KMS-11 (cell line): ENCODE measurements at regions not wholly inside any gene's neighbourhood (a gene's known extent, or its start where the extent isn't known, plus 50 kb on each side); places are given as distances from the start of the nearest gene placed in this dataset.

Experiments
- H2AFZ ChIP-seq: fragments of 200-600 bp; sonication (generic); 2 replicates; pipeline ENCODE4 v1.6.1; 2016; ENCODE audit warnings: antibody characterized with exemption, mixed run types, low read depth
- H3K27ac ChIP-seq: fragments of 200-600 bp; sonication (generic); 2 replicates; pipeline ENCODE4 v1.6.1; 2016; ENCODE audit warnings: mild to moderate bottlenecking, mixed run types
- H3K27me3 ChIP-seq: fragments of 200-600 bp; sonication (generic); 2 replicates; pipeline ENCODE4 v1.6.1; 2017; ENCODE audit warnings: mild to moderate bottlenecking, low read depth, mixed run types, moderate library complexity; ENCODE audit not compliant: insufficient read depth
- H3K36me3 ChIP-seq: fragments of 200-600 bp; sonication (generic); 2 replicates; pipeline ENCODE4 v1.6.1; 2017; ENCODE audit warnings: mild to moderate bottlenecking, mixed run types; ENCODE audit not compliant: insufficient read depth
- H3K4me1 ChIP-seq: fragments of 200-600 bp; sonication (generic); 2 replicates; pipeline ENCODE4 v1.6.1; 2016; ENCODE audit warnings: mild to moderate bottlenecking, low read depth, mixed run types; ENCODE audit not compliant: poor library complexity, severe bottlenecking
- H3K4me2 ChIP-seq: fragments of 200-600 bp; sonication (generic); 2 replicates; pipeline ENCODE4 v1.7.0; 2016; ENCODE audit warnings: mild to moderate bottlenecking, mixed run types
- H3K4me3 ChIP-seq: fragments of 200-600 bp; sonication (generic); IDR thresholded peaks from 2 replicates; pipeline ENCODE4 v1.6.1; 2017; ENCODE audit warnings: low read depth, low read length, mixed read lengths; ENCODE audit not compliant: insufficient read depth
- H3K79me2 ChIP-seq: fragments of 200-600 bp; sonication (generic); 2 replicates; pipeline ENCODE4 v1.6.1; 2016; ENCODE audit warnings: low read depth, mixed run types; ENCODE audit not compliant: insufficient read depth
- H3K9ac ChIP-seq: fragments of 200-600 bp; sonication (generic); 2 replicates; pipeline ENCODE4 v1.6.1; 2016; ENCODE audit warnings: mild to moderate bottlenecking, mixed run types
- H4K20me1 ChIP-seq: fragments of 200-600 bp; sonication (generic); 2 replicates; pipeline ENCODE4 v1.6.1; 2016; ENCODE audit warnings: mild to moderate bottlenecking, mixed run types; ENCODE audit not compliant: insufficient read depth
- TF ChIP-seq, protein P1 (sequence below): fragments of 200-600 bp; sonication (generic); conservative IDR thresholded peaks from 2 replicates; pipeline ENCODE4 v1.6.1; 2017; ENCODE audit warnings: low read depth, mild to moderate bottlenecking, antibody characterized with exemption, low read length, moderate library complexity, mixed read lengths

DNA sequence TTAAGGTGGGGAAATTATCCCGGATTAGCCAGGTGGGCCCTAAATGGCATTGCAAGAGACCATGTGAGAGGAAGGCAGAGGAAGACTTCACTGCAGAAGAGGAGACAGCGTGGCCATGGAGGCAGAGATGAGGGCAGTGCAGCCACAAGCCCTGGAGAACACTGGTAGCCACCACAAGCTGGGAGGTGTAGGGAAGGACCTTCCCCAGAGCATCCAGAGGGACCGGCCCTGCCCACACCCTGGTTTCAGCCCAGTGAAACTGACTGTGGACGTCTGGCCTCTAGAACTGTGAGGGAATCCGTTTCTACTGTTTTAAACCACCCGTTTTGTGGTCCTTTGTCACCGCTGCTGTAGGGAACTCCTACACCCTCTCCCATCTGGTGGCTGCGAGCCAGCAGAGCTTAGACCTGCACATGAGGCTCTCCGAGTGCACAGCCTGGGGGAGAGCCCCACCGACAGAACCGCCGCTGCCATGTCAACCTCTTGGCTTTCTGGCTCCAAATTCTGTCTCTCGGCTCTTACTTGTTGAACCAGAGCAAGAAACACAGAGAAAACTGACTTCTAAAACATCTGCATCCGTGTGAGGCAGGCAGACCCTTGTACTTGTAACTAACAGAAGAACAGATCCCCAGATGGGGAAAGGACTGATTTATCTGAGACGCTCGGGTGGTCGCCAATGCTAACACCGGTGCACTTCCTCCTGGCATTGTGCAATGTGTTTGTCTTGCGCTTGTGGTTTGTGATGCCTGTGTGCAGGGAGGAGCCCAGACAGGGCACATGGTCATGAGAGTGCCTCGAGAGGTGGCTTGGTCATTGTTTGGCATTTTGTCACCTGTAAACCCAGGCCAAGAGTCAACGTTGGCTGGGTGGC is 90.8 kb upstream of the TMPRSS2 start:
- H3K27ac ChIP-seq, result no peak overlapping the region
- no peak overlapping the region for H3K9ac ChIP-seq
- H3K36me3 ChIP-seq, result no peaks in the 10 kb centered on the region
- H3K4me2 ChIP-seq, result no peak overlapping the region
- TF ChIP-seq, protein P1, sequence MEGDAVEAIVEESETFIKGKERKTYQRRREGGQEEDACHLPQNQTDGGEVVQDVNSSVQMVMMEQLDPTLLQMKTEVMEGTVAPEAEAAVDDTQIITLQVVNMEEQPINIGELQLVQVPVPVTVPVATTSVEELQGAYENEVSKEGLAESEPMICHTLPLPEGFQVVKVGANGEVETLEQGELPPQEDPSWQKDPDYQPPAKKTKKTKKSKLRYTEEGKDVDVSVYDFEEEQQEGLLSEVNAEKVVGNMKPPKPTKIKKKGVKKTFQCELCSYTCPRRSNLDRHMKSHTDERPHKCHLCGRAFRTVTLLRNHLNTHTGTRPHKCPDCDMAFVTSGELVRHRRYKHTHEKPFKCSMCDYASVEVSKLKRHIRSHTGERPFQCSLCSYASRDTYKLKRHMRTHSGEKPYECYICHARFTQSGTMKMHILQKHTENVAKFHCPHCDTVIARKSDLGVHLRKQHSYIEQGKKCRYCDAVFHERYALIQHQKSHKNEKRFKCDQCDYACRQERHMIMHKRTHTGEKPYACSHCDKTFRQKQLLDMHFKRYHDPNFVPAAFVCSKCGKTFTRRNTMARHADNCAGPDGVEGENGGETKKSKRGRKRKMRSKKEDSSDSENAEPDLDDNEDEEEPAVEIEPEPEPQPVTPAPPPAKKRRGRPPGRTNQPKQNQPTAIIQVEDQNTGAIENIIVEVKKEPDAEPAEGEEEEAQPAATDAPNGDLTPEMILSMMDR, result no peak
- no peak overlapping the region for H2AFZ ChIP-seq
- no peak overlapping the region for H3K4me3 ChIP-seq
- no peaks in the 10 kb centered on the region for H3K27me3 ChIP-seq
- H3K79me2 ChIP-seq, result no peaks in the 10 kb centered on the region
- H3K4me1 ChIP-seq, result no peaks in the 10 kb centered on the region
- no peaks in the 10 kb centered on the region for H4K20me1 ChIP-seq

DNA sequence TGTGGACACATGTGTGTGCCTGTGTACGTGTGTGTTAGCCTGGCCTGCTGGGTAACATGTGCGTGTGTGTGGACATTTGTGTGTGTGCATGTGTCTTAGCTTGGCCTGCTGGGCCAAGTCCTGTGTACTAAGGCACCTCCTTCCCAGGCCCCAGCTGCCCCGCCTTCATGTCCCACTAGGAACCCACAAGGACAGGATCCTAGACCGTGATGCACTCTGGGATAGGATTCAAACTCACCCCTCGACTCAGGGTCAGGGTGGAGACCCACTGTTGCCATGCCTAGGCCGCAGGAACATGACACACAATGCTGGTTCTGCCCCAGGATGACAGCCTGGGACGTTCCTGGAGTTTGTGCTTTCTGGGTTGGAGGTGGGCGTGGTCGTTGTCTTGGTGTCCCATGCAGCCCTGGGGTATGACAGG is 89.9 kb upstream of the TMPRSS2 start:
- Histone ChIP-seq H4K20me1 (no peaks in the 10 kb centered on the region), H3K27me3 (no peaks in the 10 kb centered on the region), H3K36me3 (no peaks in the 10 kb centered on the region), H3K4me3 (no peak overlapping the region), H3K9ac (no peak overlapping the region), H3K4me1 (no peaks in the 10 kb centered on the region), H3K4me2 (no peak overlapping the region), H2AFZ (no peak overlapping the region), H3K27ac (no peak overlapping the region), H3K79me2 (no peaks in the 10 kb centered on the region)
- TF ChIP-seq, protein P1, result no peak

- Histone ChIP-seq H4K20me1 (no peaks in the 10 kb centered on the region), H3K4me3 (no peak overlapping the region), H3K4me2 (no peak overlapping the region), H3K27ac (no peak overlapping the region), H3K4me1 (no peaks in the 10 kb centered on the region), H3K36me3 (no peaks in the 10 kb centered on the region), H2AFZ (no peak overlapping the region), H3K9ac (no peak overlapping the region), H3K79me2 (no peaks in the 10 kb centered on the region), H3K27me3 (no peaks in the 10 kb centered on the region)
- TF ChIP-seq, protein P1, result no peak
Observed at GRCh38 chr21:41597227-41597626, 89.3 kb upstream of the TMPRSS2 start.

DNA sequence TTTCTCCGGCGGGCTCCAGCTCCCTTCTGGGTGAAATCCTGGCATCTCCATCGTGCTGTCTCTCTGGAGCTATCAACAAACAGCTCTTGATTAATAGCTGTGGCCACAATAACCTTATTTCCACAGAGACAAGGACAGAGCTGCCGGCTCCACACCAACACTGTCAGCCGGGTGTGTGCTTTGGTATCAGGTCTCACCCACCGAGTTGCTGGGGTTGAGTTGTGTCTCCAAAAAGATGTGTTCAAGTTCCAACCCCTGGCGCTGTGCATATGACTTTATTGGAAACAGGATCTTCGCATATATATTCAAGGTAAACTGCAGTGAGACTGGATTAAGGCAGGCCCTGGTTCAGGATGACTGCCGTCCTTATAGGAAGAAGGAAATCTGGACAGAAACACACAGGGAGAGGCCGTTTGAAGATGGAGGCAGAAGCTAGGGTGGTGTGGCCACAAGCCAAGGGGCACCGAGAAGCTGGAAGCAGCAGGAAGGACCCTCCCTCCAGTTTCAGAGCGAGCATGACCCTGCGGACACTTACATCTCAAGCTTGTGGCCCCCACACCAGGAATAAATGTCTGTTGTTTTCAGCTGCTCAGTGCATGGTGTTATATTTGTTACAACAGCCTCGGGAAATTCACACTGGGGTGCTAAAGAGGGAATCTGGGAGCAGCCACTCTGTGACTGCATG is 88.4 kb upstream of the TMPRSS2 start:
- H3K4me2 ChIP-seq, result no peak overlapping the region
- H3K9ac ChIP-seq, result no peak overlapping the region
- no peaks in the 10 kb centered on the region for H3K36me3 ChIP-seq
- H2AFZ ChIP-seq, result no peak overlapping the region
- H4K20me1 ChIP-seq, result no peaks in the 10 kb centered on the region
- H3K4me1 ChIP-seq, result no peaks in the 10 kb centered on the region
- no peaks in the 10 kb centered on the region for H3K27me3 ChIP-seq
- no peak overlapping the region for H3K4me3 ChIP-seq
- TF ChIP-seq, protein P1, result no peak
- H3K79me2 ChIP-seq, result no peaks in the 10 kb centered on the region
- H3K27ac ChIP-seq, result no peak overlapping the region
